MM.1S (cell line): ENCODE measurements at regions not wholly inside any gene's neighbourhood (a gene's known extent, or its start where the extent isn't known, plus 50 kb on each side); places are given as distances from the start of the nearest gene placed in this dataset.
"Not testable (repeated sequence)": the region's sequence is repeated elsewhere in the genome, so short reads cannot be mapped to it uniquely, and the experiment has no call there.

Experiments used
- DNase-seq: peaks from one replicate; pipeline ENCODE4 v3.0.0-alpha.2; 2015
- H2AFZ ChIP-seq: fragments of 300-600 bp; sonication (generic); 2 replicates; pipeline ENCODE4 v1.6.0; 2016; ENCODE audit warnings: antibody characterized with exemption, low read length
- H3F3A ChIP-seq: fragments of 300-600 bp; sonication (generic); 2 replicates; pipeline ENCODE4 v1.6.1; 2016; ENCODE audit warnings: mild to moderate bottlenecking, antibody characterized with exemption, low read length, moderate library complexity, mixed read lengths; ENCODE audit not compliant: insufficient read depth
- H3K27ac ChIP-seq: fragments of 300-600 bp; sonication (generic); 2 replicates; pipeline ENCODE4 v1.5.1; 2016; ENCODE audit warnings: mild to moderate bottlenecking, low read length
- H3K27me3 ChIP-seq: fragments of 300-600 bp; sonication (generic); replicated peaks from 2 replicates; pipeline ENCODE4 v1.6.0; 2016; ENCODE audit warnings: low read length; ENCODE audit not compliant: insufficient read depth
- H3K36me3 ChIP-seq: fragments of 300-600 bp; sonication (generic); replicated peaks from 2 replicates; pipeline ENCODE4 v1.6.1; 2016; ENCODE audit warnings: mild to moderate bottlenecking, low read length, mixed read lengths; ENCODE audit not compliant: insufficient read depth
- H3K4me1 ChIP-seq: fragments of 300-600 bp; sonication (generic); 2 replicates; pipeline ENCODE4 v1.6.1; 2016; ENCODE audit warnings: low read length, mixed read lengths
- H3K4me2 ChIP-seq: fragments of 300-600 bp; sonication (generic); 2 replicates; pipeline ENCODE4 v1.6.0; 2016; ENCODE audit warnings: low read depth, low read length
- H3K4me3 ChIP-seq: fragments of 300-600 bp; sonication (generic); 2 replicates; pipeline ENCODE4 v1.5.1; 2016; ENCODE audit warnings: low read length, mixed read lengths
- H3K79me2 ChIP-seq: fragments of 300-600 bp; sonication (generic); 2 replicates; pipeline ENCODE4 v1.6.1; 2016; ENCODE audit warnings: mixed run types, low read length, mixed read lengths
- H3K9ac ChIP-seq: fragments of 300-600 bp; sonication (generic); 2 replicates; pipeline ENCODE4 v1.6.1; 2016; ENCODE audit warnings: low read length, mixed read lengths
- H3K9me2 ChIP-seq: fragments of 300-600 bp; sonication (generic); replicated peaks from 2 replicates; pipeline ENCODE4 v1.6.1; 2016; ENCODE audit warnings: mild to moderate bottlenecking, low read length, mixed read lengths; ENCODE audit not compliant: insufficient read depth
- H3K9me3 ChIP-seq: fragments of 300-600 bp; sonication (generic); replicated peaks from 2 replicates; pipeline ENCODE4 v1.6.1; 2016; ENCODE audit warnings: mild to moderate bottlenecking, low read length, mixed read lengths; ENCODE audit not compliant: insufficient read depth
- H4K20me1 ChIP-seq: fragments of 300-600 bp; sonication (generic); 2 replicates; pipeline ENCODE4 v1.6.1; 2016; ENCODE audit warnings: mild to moderate bottlenecking, low read length, moderate library complexity, mixed read lengths; ENCODE audit not compliant: insufficient read depth
- CTCF ChIP-seq: fragments of 300-600 bp; sonication (generic); IDR thresholded peaks from 2 replicates; pipeline ENCODE4 v1.5.1; 2016; ENCODE audit warnings: antibody characterized with exemption, low read length, mixed read lengths
- EZH2 ChIP-seq: fragments of 300-600 bp; sonication (generic); optimal IDR thresholded peaks from 2 replicates; pipeline ENCODE3; 2017; ENCODE audit warnings: low read depth, mild to moderate bottlenecking, antibody characterized with exemption, low read length, mixed read lengths
- EZH2phosphoT487 ChIP-seq: fragments of 300-600 bp; sonication (generic); IDR thresholded peaks from 2 replicates; pipeline ENCODE4 v1.6.1; 2018; ENCODE audit warnings: antibody characterized with exemption, low read length

- Histone ChIP-seq H3K4me3 (no peak overlapping the region), H3K9me3 (no peaks in the 10 kb centered on the region), H3K9ac (no peak overlapping the region), H3K36me3 (no peaks in the 10 kb centered on the region), H3K4me2 (no peak overlapping the region), H3K27me3 (no peaks in the 10 kb centered on the region), H3K79me2 (no peaks in the 10 kb centered on the region), H2AFZ (no peak overlapping the region), H3K4me1 (no peaks in the 10 kb centered on the region), H3K27ac (no peak overlapping the region), H3F3A (no peaks in the 10 kb centered on the region), H4K20me1 (no peaks in the 10 kb centered on the region), H3K9me2 (no peaks in the 10 kb centered on the region; the same call in 1 of the 2 replicates)
- TF ChIP-seq CTCF (no peak), EZH2phosphoT487 (no peak), EZH2 (no peak)
- no peak for DNase-seq
Measured at GRCh38 chr13:84777316-84777715, 895.0 kb upstream of the SLITRK1 start.

GRCh38 chr13:84776593-84776992 lies 894.3 kb upstream of the SLITRK1 start:
- no peak overlapping the region for H3K27ac ChIP-seq
- H4K20me1 ChIP-seq: no peaks in the 10 kb centered on the region
- H3K27me3 ChIP-seq: no peaks in the 10 kb centered on the region
- TF ChIP-seq EZH2 (no peak), EZH2phosphoT487 (no peak), CTCF (no peak)
- no peak overlapping the region for H3K4me3 ChIP-seq
- no peak for DNase-seq
- H3K36me3 ChIP-seq: no peaks in the 10 kb centered on the region
- no peaks in the 10 kb centered on the region; the same call in 1 of the 2 replicates for H3K9me2 ChIP-seq
- no peak overlapping the region for H2AFZ ChIP-seq
- no peak overlapping the region for H3K9ac ChIP-seq
- H3K4me2 ChIP-seq: no peak overlapping the region
- no peaks in the 10 kb centered on the region for H3K79me2 ChIP-seq
- no peaks in the 10 kb centered on the region for H3F3A ChIP-seq
- H3K4me1 ChIP-seq: no peaks in the 10 kb centered on the region
- H3K9me3 ChIP-seq: no peaks in the 10 kb centered on the region

- H3K4me3 ChIP-seq, H3K79me2 ChIP-seq, H3K4me2 ChIP-seq, H3K9me2 ChIP-seq, H3K36me3 ChIP-seq, H3K27me3 ChIP-seq, H4K20me1 ChIP-seq, H3K27ac ChIP-seq, H3K9me3 ChIP-seq, H3K4me1 ChIP-seq, H2AFZ ChIP-seq, DNase-seq, H3F3A ChIP-seq, H3K9ac ChIP-seq: not testable (repeated sequence)
Measured at GRCh38 chr13:84775920-84776319, 893.6 kb upstream of the SLITRK1 start.

GRCh38 chr13:84774111-84774510 lies 891.8 kb upstream of the SLITRK1 start:
- Histone ChIP-seq H4K20me1 (no peaks in the 10 kb centered on the region), H3K9me3 (no peaks in the 10 kb centered on the region)

More at GRCh38 chr13:84774111-84774510, 891.8 kb upstream of the SLITRK1 start:
- no peak overlapping the region for H3K4me3 ChIP-seq
- DNase-seq: no peak
- H2AFZ ChIP-seq: no peak overlapping the region
- H3K79me2 ChIP-seq: no peaks in the 10 kb centered on the region
- H3K9me2 ChIP-seq: no peaks in the 10 kb centered on the region; the same call in 1 of the 2 replicates
- no peak overlapping the region for H3K27ac ChIP-seq
- no peaks in the 10 kb centered on the region for H3K4me1 ChIP-seq
- H3F3A ChIP-seq: no peaks in the 10 kb centered on the region
- TF ChIP-seq EZH2phosphoT487: no peak
- TF ChIP-seq EZH2: no peak
- TF ChIP-seq CTCF: no peak
- no peak overlapping the region for H3K9ac ChIP-seq
- H3K27me3 ChIP-seq: no peaks in the 10 kb centered on the region
- H3K36me3 ChIP-seq: no peaks in the 10 kb centered on the region
- H3K4me2 ChIP-seq: no peak overlapping the region
